ENCODE measurements at regions not wholly inside any gene's neighbourhood (a gene's known extent, or its start where the extent isn't known, plus 50 kb on each side); places are given as distances from the start of the nearest gene placed in this dataset.

- ChIA-PET CTCF (no interaction called here), POLR2A (no interaction called here)
- Mint-ChIP-seq H3K4me1 (no peaks in the 10 kb centered on the region), H3K27ac (no peak overlapping the region), H3K27me3 (peaks cover 25% of the 10 kb centered on the region), H3K4me3 (no peak overlapping the region), H3K9me3 (ENCODE audit: insufficient read depth) (peaks cover 4% of the 10 kb centered on the region)
- H3K36me3 ChIP-seq (replicated peaks in 1 of 2; ENCODE audit: control extremely low read depth in 1 of 2, control insufficient read depth in 1 of 2, extremely low read depth in 1 of 2, insufficient read depth in 2 of 2, low read length in 1 of 2): no peaks in the 10 kb centered on the region
- H4K20me1 ChIP-seq (ENCODE audit: control insufficient read depth, insufficient read depth, low read length, poor library complexity, severe bottlenecking): no peaks in the 10 kb centered on the region
- intact Hi-C loops (cut with micrococcal nuclease): no loop called here
- no peak overlapping the region for H3K9ac ChIP-seq (ENCODE audit: low read length)
- TF ChIP-seq EZH2 (IDR thresholded peaks at IDR 0.05; ENCODE audit: borderline replicate concordance, insufficient read depth, low read depth, low read length, poor library complexity, severe bottlenecking): no peak
- WGBS (ENCODE audit: insufficient coverage): no CpG with 5 or more reads among the region's 1 CpG
- H2AFZ ChIP-seq (ENCODE audit: insufficient read depth, low read depth, low read length, poor library complexity, severe bottlenecking): no peak overlapping the region
- no peak overlapping the region for H3K4me2 ChIP-seq (replicated peaks; ENCODE audit: low read depth, low read length, poor library complexity, severe bottlenecking)
- H3K27me3 ChIP-seq (replicated peaks in 1 of 4; ENCODE audit: control extremely low read depth in 1 of 4, control insufficient read depth in 3 of 4, insufficient read depth in 4 of 4, low read length in 3 of 4): no peaks in the 10 kb centered on the region
- DNase-seq: no peak
- H3K27ac ChIP-seq (ENCODE audit: low read length in 2 of 2): no peak overlapping the region
- H3K4me1 ChIP-seq (ENCODE audit: control insufficient read depth in 2 of 2, insufficient read depth in 2 of 2, low read length in 2 of 2): no peaks in the 10 kb centered on the region
- H3K9me3 ChIP-seq (ENCODE audit: control extremely low read depth in 1 of 3, control insufficient read depth in 2 of 3, insufficient read depth in 1 of 3, low read length in 2 of 3): no peaks in the 10 kb centered on the region
- no peaks in the 10 kb centered on the region for H3K79me2 ChIP-seq (ENCODE audit: control insufficient read depth, insufficient read depth, low read length)
- no peak overlapping the region for H3K4me3 ChIP-seq (ENCODE audit: control extremely low read depth in 1 of 5, extremely low read depth in 1 of 5, insufficient read depth in 1 of 5, low read depth in 2 of 5, low read length in 4 of 5)
- no peak for ATAC-seq (ENCODE audit: low read depth)
Measured at GRCh38 chr20:43375591-43375990, 82.1 kb upstream of the SRSF6 start.

GRCh38 chr20:43372051-43372450, 85.6 kb upstream of the SRSF6 start:
- no peak overlapping the region for H3K4me3 ChIP-seq (ENCODE audit: control extremely low read depth in 1 of 5, extremely low read depth in 1 of 5, insufficient read depth in 1 of 5, low read depth in 2 of 5, low read length in 4 of 5)
- H3K27me3 ChIP-seq (replicated peaks in 1 of 4; ENCODE audit: control extremely low read depth in 1 of 4, control insufficient read depth in 3 of 4, insufficient read depth in 4 of 4, low read length in 3 of 4): no peaks in the 10 kb centered on the region
- TF ChIP-seq, protein P1, sequence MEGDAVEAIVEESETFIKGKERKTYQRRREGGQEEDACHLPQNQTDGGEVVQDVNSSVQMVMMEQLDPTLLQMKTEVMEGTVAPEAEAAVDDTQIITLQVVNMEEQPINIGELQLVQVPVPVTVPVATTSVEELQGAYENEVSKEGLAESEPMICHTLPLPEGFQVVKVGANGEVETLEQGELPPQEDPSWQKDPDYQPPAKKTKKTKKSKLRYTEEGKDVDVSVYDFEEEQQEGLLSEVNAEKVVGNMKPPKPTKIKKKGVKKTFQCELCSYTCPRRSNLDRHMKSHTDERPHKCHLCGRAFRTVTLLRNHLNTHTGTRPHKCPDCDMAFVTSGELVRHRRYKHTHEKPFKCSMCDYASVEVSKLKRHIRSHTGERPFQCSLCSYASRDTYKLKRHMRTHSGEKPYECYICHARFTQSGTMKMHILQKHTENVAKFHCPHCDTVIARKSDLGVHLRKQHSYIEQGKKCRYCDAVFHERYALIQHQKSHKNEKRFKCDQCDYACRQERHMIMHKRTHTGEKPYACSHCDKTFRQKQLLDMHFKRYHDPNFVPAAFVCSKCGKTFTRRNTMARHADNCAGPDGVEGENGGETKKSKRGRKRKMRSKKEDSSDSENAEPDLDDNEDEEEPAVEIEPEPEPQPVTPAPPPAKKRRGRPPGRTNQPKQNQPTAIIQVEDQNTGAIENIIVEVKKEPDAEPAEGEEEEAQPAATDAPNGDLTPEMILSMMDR (IDR thresholded peaks at IDR 0.05): no peak
- no peak for TF ChIP-seq EZH2 (IDR thresholded peaks at IDR 0.05; ENCODE audit: borderline replicate concordance, insufficient read depth, low read depth, low read length, poor library complexity, severe bottlenecking)
- no CpG with 5 or more reads among the region's 5 CpGs for WGBS (ENCODE audit: insufficient coverage)
- no peaks in the 10 kb centered on the region for H3K79me2 ChIP-seq (ENCODE audit: control insufficient read depth, insufficient read depth, low read length)
- no peak overlapping the region for H3K4me3 Mint-ChIP-seq
- no peaks in the 10 kb centered on the region for H3K9me3 Mint-ChIP-seq (ENCODE audit: insufficient read depth)
- H2AFZ ChIP-seq (ENCODE audit: insufficient read depth, low read depth, low read length, poor library complexity, severe bottlenecking): no peak overlapping the region
- ATAC-seq (ENCODE audit: low read depth): no peak
- no peaks in the 10 kb centered on the region for H3K9me3 ChIP-seq (ENCODE audit: control extremely low read depth in 1 of 3, control insufficient read depth in 2 of 3, insufficient read depth in 1 of 3, low read length in 2 of 3)
- peaks cover 8% of the 10 kb centered on the region for H3K27me3 Mint-ChIP-seq
- POLR2A ChIA-PET: no interaction called here
- no peaks in the 10 kb centered on the region for H3K36me3 ChIP-seq (replicated peaks in 1 of 2; ENCODE audit: control extremely low read depth in 1 of 2, control insufficient read depth in 1 of 2, extremely low read depth in 1 of 2, insufficient read depth in 2 of 2, low read length in 1 of 2)
- no peak overlapping the region for H3K27ac ChIP-seq (ENCODE audit: low read length in 2 of 2)
- intact Hi-C loops (cut with micrococcal nuclease): no loop called here
- H3K9ac ChIP-seq (ENCODE audit: low read length): no peak overlapping the region
- no peaks in the 10 kb centered on the region for H4K20me1 ChIP-seq (ENCODE audit: control insufficient read depth, insufficient read depth, low read length, poor library complexity, severe bottlenecking)
- H3K4me2 ChIP-seq (replicated peaks; ENCODE audit: low read depth, low read length, poor library complexity, severe bottlenecking): no peak overlapping the region
- no peak overlapping the region for H3K27ac Mint-ChIP-seq
- CTCF ChIA-PET: no interaction called here
- no peaks in the 10 kb centered on the region for H3K4me1 Mint-ChIP-seq
- DNase-seq: no peak
- no peaks in the 10 kb centered on the region for H3K4me1 ChIP-seq (ENCODE audit: control insufficient read depth in 2 of 2, insufficient read depth in 2 of 2, low read length in 2 of 2)

Data from B cell (primary cell).